Hepatocyte (in vitro differentiated cells): ENCODE measurements at regions not wholly inside any gene's neighbourhood (a gene's known extent, or its start where the extent isn't known, plus 50 kb on each side); places are given as distances from the start of the nearest gene placed in this dataset.
"Not testable (repeated sequence)": the region's sequence is repeated elsewhere in the genome, so short reads cannot be mapped to it uniquely, and the experiment has no call there.

Experiments used
- DNase-seq: peaks from one replicate; pipeline ENCODE4 v3.0.0-alpha.2; 2016; ENCODE audit warnings: low spot score
- H2AFZ ChIP-seq: fragments of 200-600 bp; sonication (generic); 2 replicates; pipeline ENCODE4 v1.6.0; 2016; ENCODE audit warnings: antibody characterized with exemption, mild to moderate bottlenecking
- H3K27ac ChIP-seq: fragments of 200-600 bp; sonication (generic); 2 replicates; pipeline ENCODE4 v1.5.1; 2016; ENCODE audit warnings: mild to moderate bottlenecking
- H3K27me3 ChIP-seq: fragments of 200-600 bp; sonication (generic); 2 replicates; pipeline ENCODE4 v1.6.1; 2016
- H3K36me3 ChIP-seq: fragments of 200-600 bp; sonication (generic); replicated peaks from 2 replicates; pipeline ENCODE4 v1.5.1; 2016; ENCODE audit warnings: low read depth; ENCODE audit not compliant: insufficient read depth
- H3K4me1 ChIP-seq: fragments of 200-600 bp; sonication (generic); 2 replicates; pipeline ENCODE4 v1.5.1; 2016; ENCODE audit warnings: mild to moderate bottlenecking, moderate library complexity; ENCODE audit not compliant: insufficient read depth
- H3K4me2 ChIP-seq: fragments of 200-600 bp; sonication (generic); 2 replicates; pipeline ENCODE4 v1.6.0; 2016
- H3K4me3 ChIP-seq: fragments of 200-600 bp; sonication (generic); 2 replicates; pipeline ENCODE4 v1.5.1; 2016; ENCODE audit warnings: mild to moderate bottlenecking
- H3K79me2 ChIP-seq: fragments of 200-600 bp; sonication (generic); 2 replicates; pipeline ENCODE4 v1.6.0; 2017; ENCODE audit warnings: mild to moderate bottlenecking
- H3K9me2 ChIP-seq: fragments of 200-600 bp; sonication (generic); replicated peaks from 2 replicates; pipeline ENCODE4 v1.6.0; 2017; ENCODE audit warnings: mild to moderate bottlenecking; ENCODE audit not compliant: insufficient read depth
- H3K9me3 ChIP-seq: fragments of 200-600 bp; sonication (generic); 2 replicates; pipeline ENCODE4 v1.5.1; 2016; ENCODE audit warnings: low read depth, mild to moderate bottlenecking
- H4K20me1 ChIP-seq: fragments of 200-600 bp; sonication (generic); 2 replicates; pipeline ENCODE4 v1.6.0; 2016; ENCODE audit warnings: mild to moderate bottlenecking; ENCODE audit not compliant: insufficient read depth, poor library complexity, severe bottlenecking
- EZH2 ChIP-seq: fragments of 200-600 bp; sonication (generic); IDR thresholded peaks from 2 replicates; pipeline ENCODE4 v1.6.1; 2016; ENCODE audit warnings: antibody characterized with exemption, mild to moderate bottlenecking, borderline replicate concordance
- EZH2phosphoT487 ChIP-seq: fragments of 200-600 bp; sonication (generic); IDR thresholded peaks from one replicate; pipeline ENCODE4 v1.6.1; 2018; ENCODE audit warnings: antibody characterized with exemption, mild to moderate bottlenecking, low read depth, moderate library complexity; ENCODE audit not compliant: unreplicated experiment, severe bottlenecking
- WGBS: methylation state at CpG from one replicate; pipeline ENCODE4 v1.1.6; 2016; ENCODE audit warnings: low lambda C conversion rate; ENCODE audit errors: missing lambda C conversion rate; 5-methylcytosine and 5-hydroxymethylcytosine counted together
- TF ChIP-seq, protein P1 (sequence below): fragments of 200-600 bp; sonication (generic); IDR thresholded peaks from 2 replicates; pipeline ENCODE4 v1.5.1; 2016; ENCODE audit warnings: antibody characterized with exemption, mild to moderate bottlenecking; ENCODE audit not compliant: poor library complexity

DNA sequence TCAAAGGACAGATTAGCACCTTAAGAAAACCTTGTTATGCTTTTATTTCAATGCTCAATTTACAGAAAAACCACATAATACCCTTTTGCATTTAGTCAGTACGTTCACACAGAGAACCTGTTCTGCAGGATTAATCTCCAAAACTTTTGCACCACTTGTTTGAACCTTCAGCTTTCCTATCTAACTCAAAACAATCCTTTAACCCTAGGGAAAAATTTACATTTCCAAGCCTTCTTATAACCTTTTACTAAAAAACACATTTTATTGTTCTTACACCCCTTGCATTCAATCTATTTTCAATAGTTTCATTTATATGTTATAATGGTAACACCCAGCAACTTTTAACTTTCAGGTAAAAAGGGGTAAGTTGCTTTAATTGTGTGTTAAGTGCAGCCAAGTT, 952.5 kb upstream of the CNTN5 start:
- no peaks in the 10 kb centered on the region for H3K4me1 ChIP-seq
- 64% methylated on average over 1 of the region's 1 CpG for WGBS
- TF ChIP-seq EZH2 = no peak
- TF ChIP-seq, protein P1, sequence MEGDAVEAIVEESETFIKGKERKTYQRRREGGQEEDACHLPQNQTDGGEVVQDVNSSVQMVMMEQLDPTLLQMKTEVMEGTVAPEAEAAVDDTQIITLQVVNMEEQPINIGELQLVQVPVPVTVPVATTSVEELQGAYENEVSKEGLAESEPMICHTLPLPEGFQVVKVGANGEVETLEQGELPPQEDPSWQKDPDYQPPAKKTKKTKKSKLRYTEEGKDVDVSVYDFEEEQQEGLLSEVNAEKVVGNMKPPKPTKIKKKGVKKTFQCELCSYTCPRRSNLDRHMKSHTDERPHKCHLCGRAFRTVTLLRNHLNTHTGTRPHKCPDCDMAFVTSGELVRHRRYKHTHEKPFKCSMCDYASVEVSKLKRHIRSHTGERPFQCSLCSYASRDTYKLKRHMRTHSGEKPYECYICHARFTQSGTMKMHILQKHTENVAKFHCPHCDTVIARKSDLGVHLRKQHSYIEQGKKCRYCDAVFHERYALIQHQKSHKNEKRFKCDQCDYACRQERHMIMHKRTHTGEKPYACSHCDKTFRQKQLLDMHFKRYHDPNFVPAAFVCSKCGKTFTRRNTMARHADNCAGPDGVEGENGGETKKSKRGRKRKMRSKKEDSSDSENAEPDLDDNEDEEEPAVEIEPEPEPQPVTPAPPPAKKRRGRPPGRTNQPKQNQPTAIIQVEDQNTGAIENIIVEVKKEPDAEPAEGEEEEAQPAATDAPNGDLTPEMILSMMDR = no peak
- no peak for TF ChIP-seq EZH2phosphoT487
- no peaks in the 10 kb centered on the region for H4K20me1 ChIP-seq
- no peak overlapping the region for H2AFZ ChIP-seq
- H3K79me2 ChIP-seq = no peaks in the 10 kb centered on the region
- DNase-seq = no peak
- H3K27me3 ChIP-seq = no peaks in the 10 kb centered on the region
- H3K4me3 ChIP-seq = no peak overlapping the region
- H3K36me3 ChIP-seq = no peaks in the 10 kb centered on the region
- H3K9me3 ChIP-seq = no peaks in the 10 kb centered on the region
- H3K27ac ChIP-seq = no peak overlapping the region
- no peak overlapping the region for H3K4me2 ChIP-seq
- no peaks in the 10 kb centered on the region for H3K9me2 ChIP-seq

- not testable (repeated sequence) for H3K36me3 ChIP-seq, H4K20me1 ChIP-seq, H3K4me1 ChIP-seq, H2AFZ ChIP-seq, H3K27me3 ChIP-seq, H3K27ac ChIP-seq, H3K4me2 ChIP-seq, H3K79me2 ChIP-seq, H3K9me2 ChIP-seq, H3K9me3 ChIP-seq, DNase-seq, H3K4me3 ChIP-seq
- 92% methylated on average over 15 of the region's 16 CpGs for WGBS
Observed at GRCh38 chr11:98069147-98069546, 951.6 kb upstream of the CNTN5 start.

- Histone ChIP-seq H3K4me3 (no peak overlapping the region), H3K36me3 (no peaks in the 10 kb centered on the region), H3K27me3 (no peaks in the 10 kb centered on the region), H4K20me1 (no peaks in the 10 kb centered on the region), H3K4me2 (no peak overlapping the region), H3K79me2 (no peaks in the 10 kb centered on the region), H3K4me1 (no peaks in the 10 kb centered on the region), H2AFZ (no peak overlapping the region), H3K27ac (no peak overlapping the region), H3K9me3 (no peaks in the 10 kb centered on the region), H3K9me2 (no peaks in the 10 kb centered on the region)
- TF ChIP-seq, protein P1 = no peak
- TF ChIP-seq EZH2 = no peak
- no peak for TF ChIP-seq EZH2phosphoT487
- no peak for DNase-seq
- WGBS = 93% methylated on average over 13 of the region's 13 CpGs
Observed at GRCh38 chr11:98069861-98070260, 950.9 kb upstream of the CNTN5 start.

DNA sequence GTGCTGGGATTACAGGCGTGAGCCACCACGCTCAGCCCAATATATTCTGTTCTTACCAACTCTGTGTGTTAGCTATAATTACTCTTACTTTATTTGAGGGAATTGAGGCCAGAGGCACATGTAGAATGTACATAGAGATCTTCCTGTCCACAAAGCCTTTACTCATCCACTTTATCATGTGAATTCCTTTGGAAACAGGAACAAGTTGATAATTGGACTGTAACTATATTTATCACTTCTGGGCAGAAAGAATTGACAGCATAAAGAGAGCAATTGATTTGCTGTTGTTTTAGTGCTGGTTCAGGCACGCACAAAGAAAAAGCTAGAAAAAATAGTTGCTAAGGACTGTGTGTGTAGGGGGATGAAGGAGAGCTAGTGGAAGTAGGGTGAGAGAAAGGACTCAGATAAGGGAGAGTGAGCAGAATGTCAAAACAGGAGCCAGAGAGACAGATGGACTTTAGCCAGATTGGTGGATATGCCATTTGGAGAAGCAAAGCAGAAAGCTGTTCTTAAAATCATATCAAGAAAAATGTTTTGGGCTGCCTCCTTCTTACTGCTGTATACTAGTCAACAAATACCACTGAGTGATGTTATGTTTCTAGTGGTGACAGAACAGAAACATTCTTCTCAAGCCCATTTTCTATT, 929.8 kb upstream of the CNTN5 start:
- Histone ChIP-seq H3K9me3 (no peaks in the 10 kb centered on the region), H3K4me3 (no peak overlapping the region), H4K20me1 (no peaks in the 10 kb centered on the region), H3K79me2 (no peaks in the 10 kb centered on the region), H3K4me2 (no peak overlapping the region), H3K9me2 (no peaks in the 10 kb centered on the region), H3K27me3 (no peaks in the 10 kb centered on the region), H3K27ac (no peak overlapping the region), H2AFZ (no peak overlapping the region), H3K4me1 (peaks cover 4% of the 10 kb centered on the region), H3K36me3 (no peaks in the 10 kb centered on the region)
- 94% methylated on average over 3 of the region's 3 CpGs for WGBS
- TF ChIP-seq EZH2 = no peak
- TF ChIP-seq EZH2phosphoT487 = no peak
- TF ChIP-seq, protein P1 = no peak
- no peak for DNase-seq
